Mesenchymal stem cell (in vitro differentiated cells and primary cell): ENCODE measurements at regions not wholly inside any gene's neighbourhood (a gene's known extent, or its start where the extent isn't known, plus 50 kb on each side); places are given as distances from the start of the nearest gene placed in this dataset.

Experiments
- DNase-seq: peaks from one replicate; pipeline ENCODE4 v3.0.0-alpha.2; 2013
- H2AFZ ChIP-seq: one replicate; pipeline ENCODE4 v1.6.1; 2013; ENCODE audit warnings: low read depth, mild to moderate bottlenecking, control low read depth, inconsistent platforms, low read length, moderate library complexity
- H2AK5ac ChIP-seq: 2 replicates; pipeline ENCODE4 v1.6.1; 2013; ENCODE audit warnings: low read length, moderate library complexity, mild to moderate bottlenecking, inconsistent platforms; ENCODE audit not compliant: severe bottlenecking
- H2BK120ac ChIP-seq: one replicate; pipeline ENCODE4 v1.6.1; 2013; ENCODE audit warnings: low read depth, mild to moderate bottlenecking, inconsistent platforms, low read length, moderate library complexity
- H2BK12ac ChIP-seq, 2 experiments: one replicate each; pipeline ENCODE4 v1.6.1; 2013; ENCODE audit warnings: inconsistent platforms in 2 of 2, low read length in 2 of 2, mild to moderate bottlenecking in 2 of 2, moderate library complexity in 2 of 2, control low read depth in 1 of 2
- H2BK15ac ChIP-seq: one replicate; pipeline ENCODE4 v1.6.1; 2013; ENCODE audit warnings: mild to moderate bottlenecking, low read depth, inconsistent platforms; ENCODE audit not compliant: poor library complexity, severe bottlenecking
- H2BK5ac ChIP-seq: 2 replicates; pipeline ENCODE4 v1.6.1; 2013; ENCODE audit warnings: low read depth, mild to moderate bottlenecking, low read length, control low read depth, inconsistent platforms; ENCODE audit not compliant: poor library complexity, severe bottlenecking
- H3K14ac ChIP-seq, 2 experiments: one replicate each; pipeline ENCODE4 v1.6.1; 2013; ENCODE audit warnings: inconsistent platforms in 2 of 2, low read length in 2 of 2, control low read depth in 1 of 2, mild to moderate bottlenecking in 1 of 2, moderate library complexity in 1 of 2
- H3K18ac ChIP-seq, 2 experiments: one replicate each; pipeline ENCODE4 v1.6.1; 2013; ENCODE audit warnings: inconsistent platforms in 2 of 2, low read length in 2 of 2, control low read depth in 1 of 2, low read depth in 1 of 2, mild to moderate bottlenecking in 1 of 2
- H3K23ac ChIP-seq, 2 experiments: one replicate each; pipeline ENCODE4 v1.6.1; 2013; ENCODE audit warnings: inconsistent platforms in 2 of 2, low read length in 2 of 2, mild to moderate bottlenecking in 2 of 2, moderate library complexity in 2 of 2, control low read depth in 1 of 2
- H3K27ac ChIP-seq: 2 replicates; pipeline ENCODE4 v1.5.1; 2013; ENCODE audit warnings: mild to moderate bottlenecking, moderate library complexity, low read length, control low read depth, inconsistent platforms; ENCODE audit not compliant: poor library complexity, severe bottlenecking
- H3K27me3 ChIP-seq, 2 experiments: 2 replicates each; pipeline versions ENCODE4 v1.6.1 to v1.7.0; 2013; ENCODE audit warnings: low read length in 2 of 2, mild to moderate bottlenecking in 2 of 2, moderate library complexity in 2 of 2, control low read depth in 1 of 2, inconsistent platforms in 1 of 2; ENCODE audit not compliant: control insufficient read depth in 1 of 2, insufficient read depth in 1 of 2
- H3K36me3 ChIP-seq, 2 experiments: 2 replicates each; pipeline versions ENCODE4 v1.6.1 to v1.7.0; 2013; ENCODE audit warnings: low read length in 2 of 2, control low read depth in 1 of 2, inconsistent platforms in 1 of 2, low read depth in 1 of 2, mild to moderate bottlenecking in 1 of 2; ENCODE audit not compliant: insufficient read depth in 2 of 2, control insufficient read depth in 1 of 2
- H3K4ac ChIP-seq, 2 experiments: one replicate each; pipeline ENCODE4 v1.6.1; 2013; ENCODE audit warnings: inconsistent platforms in 2 of 2, low read length in 2 of 2, mild to moderate bottlenecking in 2 of 2, moderate library complexity in 2 of 2, control low read depth in 1 of 2, low read depth in 1 of 2
- H3K4me1 ChIP-seq: 2 replicates; pipeline ENCODE4 v1.6.1; 2013; ENCODE audit warnings: low read depth, low read length, control low read depth; ENCODE audit not compliant: control insufficient read depth, insufficient read depth
- H3K4me2 ChIP-seq: 2 replicates; pipeline ENCODE4 v1.6.1; 2013; ENCODE audit warnings: low read length, mild to moderate bottlenecking, inconsistent platforms; ENCODE audit not compliant: poor library complexity, severe bottlenecking
- H3K4me3 ChIP-seq, 2 experiments: 2 replicates each; pipeline versions ENCODE4 v1.5.1 to v1.7.0; 2013; ENCODE audit warnings: low read length in 2 of 2, mild to moderate bottlenecking in 2 of 2, control low read depth in 1 of 2, low read depth in 1 of 2; ENCODE audit not compliant: insufficient read depth in 1 of 2
- H3K79me1 ChIP-seq: replicated peaks from 2 replicates; pipeline ENCODE4 v1.6.1; 2013; ENCODE audit warnings: mild to moderate bottlenecking, control low read depth, low read length, inconsistent platforms; ENCODE audit not compliant: poor library complexity, severe bottlenecking
- H3K9ac ChIP-seq: 2 replicates; pipeline ENCODE4 v1.7.0; 2013; ENCODE audit warnings: mild to moderate bottlenecking, low read length, moderate library complexity
- H3K9me3 ChIP-seq: 2 replicates; pipeline ENCODE4 v1.7.0; 2013; ENCODE audit warnings: mild to moderate bottlenecking, low read length; ENCODE audit not compliant: control insufficient read depth
- H4K8ac ChIP-seq: one replicate; pipeline ENCODE4 v1.6.1; 2013; ENCODE audit warnings: inconsistent platforms, mild to moderate bottlenecking, low read length, moderate library complexity
- H4K91ac ChIP-seq: one replicate; pipeline ENCODE4 v1.6.1; 2013; ENCODE audit warnings: mild to moderate bottlenecking, low read length, inconsistent platforms
- WGBS: methylation state at CpG from one replicate; pipeline ENCODE4 v1.1.7; 2013; ENCODE audit warnings: mixed read lengths; 5-methylcytosine and 5-hydroxymethylcytosine counted together

DNA sequence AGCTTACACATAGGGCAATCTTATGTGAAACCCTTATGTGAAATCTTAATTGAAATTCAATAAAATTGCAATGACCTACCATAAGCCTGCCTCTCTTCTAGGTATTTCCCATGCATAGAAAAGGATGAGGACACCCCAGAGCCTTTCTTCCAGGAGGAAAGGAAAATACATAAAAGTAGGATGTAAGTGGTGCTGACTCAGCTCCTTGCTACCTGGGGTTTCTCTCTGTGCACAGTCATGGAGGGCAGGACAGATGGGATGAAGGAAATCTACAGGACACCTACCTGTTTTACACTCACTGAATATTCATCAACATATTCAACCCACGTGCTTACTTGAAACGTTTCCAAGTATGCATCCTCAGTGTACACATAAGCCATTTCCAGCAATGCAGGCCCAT is 1299.2 kb upstream of the SLC10A2 start:
- Histone ChIP-seq H2AFZ (no peak overlapping the region), H2BK15ac (no peak overlapping the region), H4K91ac (no peak overlapping the region), H3K4me2 (no peak overlapping the region), H3K36me3 (no peaks in the 10 kb centered on the region), H3K18ac (no peak overlapping the region), H3K9me3 (peaks cover 18% of the 10 kb centered on the region), H3K27ac (no peak overlapping the region), H3K23ac (no peak overlapping the region), H3K14ac (no peak overlapping the region), H2BK120ac (no peak overlapping the region), H3K9ac (no peak overlapping the region), H2BK12ac (no peak overlapping the region), H3K4ac (no peak overlapping the region), H3K79me1 (no peaks in the 10 kb centered on the region), H4K8ac (no peak overlapping the region), H2BK5ac (no peak overlapping the region), H2AK5ac (no peak overlapping the region), H3K27me3 (no peaks in the 10 kb centered on the region), H3K4me3 (no peak overlapping the region), H3K4me1 (no peaks in the 10 kb centered on the region)
- WGBS: 93% methylated on average over 2 of the region's 2 CpGs
- no peak for DNase-seq

DNA sequence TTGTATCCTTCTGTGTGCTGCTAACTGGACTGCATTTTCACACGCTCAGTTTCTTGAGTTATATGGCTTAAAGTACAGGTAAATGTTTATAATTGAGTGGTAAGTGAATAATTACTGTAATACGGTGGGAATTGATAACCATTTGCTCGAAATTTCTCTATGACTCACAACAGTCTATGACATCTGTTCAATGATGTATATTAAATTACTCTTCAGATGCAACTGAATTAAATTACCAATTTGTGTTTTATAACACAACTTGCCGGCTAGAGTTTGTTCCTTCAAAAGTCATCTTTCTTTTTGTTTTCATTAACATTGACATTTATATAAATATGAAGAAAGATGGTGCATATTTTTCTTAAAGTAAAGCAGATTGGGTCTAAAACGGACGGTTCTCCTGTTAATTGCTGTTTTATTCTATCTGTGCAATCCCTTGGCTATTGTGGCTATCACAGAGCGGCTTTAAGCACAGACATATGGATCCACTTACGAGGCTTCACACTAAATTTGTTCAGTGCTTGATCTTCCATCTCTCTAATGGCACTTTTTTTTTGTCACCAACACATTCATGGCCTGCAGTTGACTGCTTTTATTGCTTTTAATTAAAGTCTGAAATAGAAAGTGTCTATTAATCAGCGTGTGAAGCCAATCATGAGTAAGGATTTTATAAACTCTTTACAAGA is 1291.6 kb upstream of the SLC10A2 start:
- Histone ChIP-seq H3K27ac (no peak overlapping the region), H2AK5ac (no peak overlapping the region), H3K9me3 (peaks cover 9% of the 10 kb centered on the region), H3K36me3 (no peaks in the 10 kb centered on the region), H3K27me3 (no peaks in the 10 kb centered on the region), H2BK15ac (no peak overlapping the region), H3K79me1 (no peaks in the 10 kb centered on the region), H3K14ac (no peak overlapping the region), H3K23ac (no peak overlapping the region), H2AFZ (no peak overlapping the region), H3K9ac (no peak overlapping the region), H3K4ac (no peak overlapping the region), H2BK12ac (no peak overlapping the region), H3K4me3 (no peak overlapping the region), H3K4me1 (no peaks in the 10 kb centered on the region), H3K4me2 (no peak overlapping the region), H2BK5ac (no peak overlapping the region), H2BK120ac (no peak overlapping the region), H4K8ac (no peak overlapping the region), H3K18ac (no peak overlapping the region), H4K91ac (no peak overlapping the region)
- DNase-seq: no peak
- WGBS: 87% methylated on average over 5 of the region's 9 CpGs

DNA sequence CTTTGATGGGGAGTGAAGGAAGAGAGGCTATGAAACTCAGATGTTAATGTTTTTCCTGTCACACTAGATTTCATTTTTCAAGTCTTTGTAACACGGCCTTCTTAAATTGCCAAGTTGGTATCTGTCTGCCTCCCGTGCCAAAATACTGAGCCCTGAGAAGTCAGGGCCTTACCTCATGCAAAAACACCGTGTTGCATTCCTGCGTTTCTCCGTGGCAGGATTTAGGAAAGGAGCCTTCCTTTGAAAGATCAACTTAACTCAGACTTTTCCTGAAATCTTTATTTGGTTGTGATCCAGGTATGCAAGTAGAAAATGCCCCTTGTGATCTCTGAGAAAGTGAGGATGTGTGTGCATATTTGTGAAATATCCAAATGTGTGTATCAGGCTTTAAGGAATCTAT is 1291.0 kb upstream of the SLC10A2 start:
- H3K4me3 ChIP-seq: no peak overlapping the region
- no peak overlapping the region for H3K14ac ChIP-seq
- no peak overlapping the region for H2BK15ac ChIP-seq
- no peak overlapping the region for H4K8ac ChIP-seq
- no peak overlapping the region for H3K18ac ChIP-seq
- no peaks in the 10 kb centered on the region for H3K36me3 ChIP-seq
- no peak overlapping the region for H3K23ac ChIP-seq
- peaks cover 3% of the 10 kb centered on the region for H3K9me3 ChIP-seq
- no peak overlapping the region for H2BK5ac ChIP-seq
- H3K4ac ChIP-seq: no peak overlapping the region
- no peaks in the 10 kb centered on the region for H3K27me3 ChIP-seq
- no peak overlapping the region for H2AK5ac ChIP-seq
- 86% methylated on average over 5 of the region's 5 CpGs for WGBS
- H2BK120ac ChIP-seq: no peak overlapping the region
- H2AFZ ChIP-seq: no peak overlapping the region
- H2BK12ac ChIP-seq: no peak overlapping the region
- H3K9ac ChIP-seq: no peak overlapping the region
- H3K79me1 ChIP-seq: no peaks in the 10 kb centered on the region
- H3K4me1 ChIP-seq: no peaks in the 10 kb centered on the region
- no peak overlapping the region for H4K91ac ChIP-seq
- no peak overlapping the region for H3K27ac ChIP-seq
- H3K4me2 ChIP-seq: no peak overlapping the region
- DNase-seq: no peak

DNA sequence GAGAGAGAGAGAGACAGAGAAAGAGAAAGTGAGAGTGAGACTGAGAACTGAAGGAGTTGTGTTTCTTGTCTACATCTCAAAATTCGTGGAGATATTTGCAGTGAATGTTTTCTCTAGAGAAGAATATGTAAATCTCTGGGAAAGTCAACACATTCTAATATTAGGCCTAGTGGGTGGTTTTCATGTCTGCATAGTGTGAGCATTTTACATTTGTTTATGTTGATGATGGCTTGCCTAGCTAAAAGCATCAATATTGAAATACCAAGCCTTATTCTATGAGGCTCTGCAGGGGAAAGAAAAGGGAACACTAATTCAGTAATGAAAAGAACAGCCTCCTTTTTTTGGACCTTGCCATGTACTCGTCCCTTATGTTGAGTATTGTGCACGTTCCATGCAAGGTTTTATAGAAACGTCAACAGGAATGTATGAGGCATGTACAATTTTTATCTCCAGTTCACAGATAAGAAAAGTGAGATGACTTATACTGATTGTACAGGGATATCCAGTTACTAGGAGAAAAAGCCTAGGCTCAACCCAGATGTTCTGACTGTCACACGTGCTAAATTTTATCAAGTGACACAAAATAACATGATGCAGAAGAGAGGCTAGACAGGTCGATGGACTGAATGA is 1288.9 kb upstream of the SLC10A2 start:
- H3K79me1 ChIP-seq: no peaks in the 10 kb centered on the region
- H2AK5ac ChIP-seq: no peak overlapping the region
- H3K14ac ChIP-seq: no peak overlapping the region
- no peak overlapping the region for H3K18ac ChIP-seq
- H2BK120ac ChIP-seq: no peak overlapping the region
- no peaks in the 10 kb centered on the region for H3K4me1 ChIP-seq
- H3K36me3 ChIP-seq: no peaks in the 10 kb centered on the region
- H3K4me2 ChIP-seq: no peak overlapping the region
- H2BK5ac ChIP-seq: no peak overlapping the region
- no peak overlapping the region for H3K9ac ChIP-seq
- 94% methylated on average over 5 of the region's 6 CpGs for whole genome bisulfite sequencing
- H3K27me3 ChIP-seq: no peaks in the 10 kb centered on the region
- no peak overlapping the region for H3K23ac ChIP-seq
- no peak overlapping the region for H2BK15ac ChIP-seq
- no peak for DNase-seq
- no peak overlapping the region for H3K4ac ChIP-seq
- H4K91ac ChIP-seq: no peak overlapping the region
- no peak overlapping the region for H2AFZ ChIP-seq
- no peak overlapping the region for H3K27ac ChIP-seq
- no peak overlapping the region for H2BK12ac ChIP-seq
- H3K9me3 ChIP-seq: peaks cover 3% of the 10 kb centered on the region
- no peak overlapping the region for H3K4me3 ChIP-seq
- H4K8ac ChIP-seq: no peak overlapping the region
